Endothelial cell of umbilical vein (primary cell): ENCODE measurements at regions not wholly inside any gene's neighbourhood (a gene's known extent, or its start where the extent isn't known, plus 50 kb on each side); places are given as distances from the start of the nearest gene placed in this dataset.
A peak's percentile ranks its signal among the peaks of the same experiment; 100 is the strongest.

Experiments used
- BruUV-seq: library from RNA; stranded (reverse); fragments of 400-500 nt; replicated peaks from 2 replicates; lab custom pipeline; 2021; lab: Mats Ljungman, UMichigan
- CTCF ChIA-PET: fragments of 300-600, 350-600 bp; sonication (Branson Sonifier 250); formaldehyde crosslinking; loops from one replicate; lab custom pipeline; 2021; ENCODE audit warnings: antibody characterized with exemption, inconsistent platforms; lab: Charles Lee
- POLR2A ChIA-PET: fragments of 300-600, 350-600 bp; sonication (Branson Sonifier 250); formaldehyde crosslinking; loops from one replicate; lab custom pipeline; 2021; ENCODE audit warnings: antibody characterized with exemption, inconsistent platforms; lab: Charles Lee
- DNase-seq: peaks from one replicate; pipeline ENCODE4 v3.0.0-alpha.2; 2011; ENCODE audit warnings: low read depth, low spot score
- FAIRE-seq: peaks from 2 replicates; lab custom pipeline; 2011; peaks lifted over from hg19 to GRCh38; lab: Jason Lieb, UNC
- H2AFZ ChIP-seq: 2 replicates; pipeline ENCODE4 v1.6.0; 2012; ENCODE audit warnings: low read depth, low read length, control low read depth, inconsistent platforms
- H3K27ac ChIP-seq: 2 replicates; pipeline ENCODE4 v1.5.1; 2011; ENCODE audit warnings: low read depth, mild to moderate bottlenecking, control low read depth, low read length, moderate library complexity; ENCODE audit not compliant: insufficient read depth
- H3K27me3 ChIP-seq, 2 experiments: 2 replicates each; pipeline versions ENCODE4 v1.6.0 to v1.6.1; 2011; ENCODE audit warnings: low read length in 2 of 2, mixed read lengths in 1 of 2; ENCODE audit not compliant: control insufficient read depth in 2 of 2, insufficient read depth in 2 of 2
- H3K36me3 ChIP-seq, 2 experiments: 2 replicates in 1 of 2; 3 replicates in 1 of 2; pipeline ENCODE4 v1.5.1; 2011; ENCODE audit warnings: low read length in 2 of 2, mild to moderate bottlenecking in 1 of 2, moderate library complexity in 1 of 2; ENCODE audit not compliant: control insufficient read depth in 2 of 2, insufficient read depth in 2 of 2; ENCODE audit errors: extremely low read depth in 1 of 2
- H3K4me1 ChIP-seq: 3 replicates; pipeline ENCODE4 v1.5.1; 2011; ENCODE audit warnings: mild to moderate bottlenecking, low read length; ENCODE audit not compliant: control insufficient read depth, insufficient read depth; ENCODE audit errors: extremely low read depth
- H3K4me2 ChIP-seq: 2 replicates; pipeline ENCODE4 v1.6.1; 2011; ENCODE audit warnings: low read length, control low read depth, mixed read lengths; ENCODE audit not compliant: insufficient read depth
- H3K4me3 ChIP-seq, 3 experiments: fragments of 200-600 bp in 1 of 3; sonication (generic), shearing (Covaris generic) in 1 of 3; replicated peaks in 1 of 3; 2 replicates each; pipeline ENCODE4 v1.5.1; 2011 to 2016; ENCODE audit warnings: control low read depth in 3 of 3, low read length in 3 of 3, mild to moderate bottlenecking in 2 of 3, inconsistent platforms in 1 of 3, low read depth in 1 of 3, moderate library complexity in 1 of 3; ENCODE audit not compliant: insufficient read depth in 1 of 3
- H3K79me2 ChIP-seq: 2 replicates; pipeline ENCODE4 v1.6.0; 2012; ENCODE audit warnings: low read length, inconsistent platforms; ENCODE audit not compliant: control insufficient read depth, insufficient read depth
- H3K9ac ChIP-seq: replicated peaks from 2 replicates; pipeline ENCODE3; 2011; ENCODE audit warnings: low read length, control low read depth; ENCODE audit not compliant: insufficient read depth; ENCODE audit errors: extremely low read depth
- H3K9me1 ChIP-seq: replicated peaks from 3 replicates; pipeline ENCODE4 v1.6.0; 2011; ENCODE audit warnings: mild to moderate bottlenecking, low read length; ENCODE audit not compliant: control insufficient read depth, insufficient read depth; ENCODE audit errors: extremely low read depth
- H3K9me3 ChIP-seq: replicated peaks from 2 replicates; pipeline ENCODE4 v1.5.1; 2012; ENCODE audit warnings: low read length, inconsistent platforms; ENCODE audit not compliant: control insufficient read depth, insufficient read depth
- H4K20me1 ChIP-seq: replicated peaks from 2 replicates; pipeline ENCODE3; 2011; ENCODE audit warnings: mild to moderate bottlenecking, low read length; ENCODE audit not compliant: control insufficient read depth, insufficient read depth; ENCODE audit errors: extremely low read depth
- FOS ChIP-seq: IDR thresholded peaks from 2 replicates; pipeline ENCODE4 v1.6.1; 2011; ENCODE audit warnings: mild to moderate bottlenecking, low read length, moderate library complexity, borderline replicate concordance; ENCODE audit not compliant: insufficient read depth
- GATA2 ChIP-seq: IDR thresholded peaks from 2 replicates; pipeline ENCODE4 v1.7.0; 2011; ENCODE audit warnings: low read depth, mild to moderate bottlenecking, moderate library complexity, mixed read lengths, low read length; ENCODE audit not compliant: insufficient read length, insufficient read depth
- JUN ChIP-seq: IDR thresholded peaks from 2 replicates; pipeline ENCODE4 v1.6.1; 2011; ENCODE audit warnings: borderline replicate concordance, low read depth; ENCODE audit not compliant: insufficient read length, insufficient read depth
- MYC ChIP-seq: IDR thresholded peaks from one replicate; pipeline ENCODE4 v1.6.1; 2011; ENCODE audit warnings: mild to moderate bottlenecking, low read depth, low read length
- POLR2A ChIP-seq: IDR thresholded peaks from 2 replicates; pipeline ENCODE4 v1.6.1; 2012; ENCODE audit warnings: low read depth, mild to moderate bottlenecking, control low read depth, low read length
- POLR2AphosphoS5 ChIP-seq: IDR thresholded peaks from 2 replicates; pipeline ENCODE4 v1.6.1; 2012; ENCODE audit warnings: low read depth, mild to moderate bottlenecking, control low read depth, low read length, moderate library complexity; ENCODE audit not compliant: insufficient read depth
- dilution Hi-C: fragments of 300-500 bp; cut with MboI; formaldehyde crosslinking; loops from one replicate; pipeline ENCODE4 v1.15.0; 2019; ENCODE audit warnings: low sequenced_read_pairs; ENCODE audit not compliant: extremely low pct_ligation_motif_present
- intact Hi-C: fragments of 100-400 bp; cut with micrococcal nuclease; formaldehyde crosslinking; loops from one replicate; pipeline ENCODE4 v1.10.0; 2022

DNA sequence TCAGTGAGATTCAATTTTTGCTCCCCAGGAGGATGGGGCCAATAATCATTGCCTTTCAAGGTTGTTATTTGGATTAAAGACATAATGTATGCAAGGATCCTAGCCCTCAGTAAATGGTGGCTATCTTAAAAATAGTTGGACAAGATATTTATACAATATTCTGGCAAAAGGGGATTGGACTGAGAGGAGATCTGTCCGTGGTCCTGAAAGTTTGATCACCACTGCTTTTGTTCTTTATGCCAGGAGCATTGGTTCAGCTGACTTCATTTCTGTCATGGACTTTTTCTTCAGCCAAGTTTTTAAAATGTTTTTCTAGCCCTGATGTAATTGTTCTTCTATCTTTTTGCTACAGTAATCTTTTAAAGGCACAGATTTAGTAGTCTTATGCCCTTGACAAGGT lies 70.2 kb upstream of the TCL1A start:
- DNase-seq (peak; percentile 15), FAIRE-seq (peak; percentile 56)
- H3K4me1 ChIP-seq, result no peaks in the 10 kb centered on the region
- no peaks in the 10 kb centered on the region for H3K27me3 ChIP-seq
- ChIA-PET POLR2A (no interaction called here), CTCF (interaction anchor here (1.2 kb wide), 1 partner anchor 10 kb away, joined by 5 read pairs; no protein-coding TSS in a partner anchor)
- H3K36me3 ChIP-seq, result no peaks in the 10 kb centered on the region
- H2AFZ ChIP-seq, result no peak overlapping the region
- no peak overlapping the region for H3K27ac ChIP-seq
- no peak for TF ChIP-seq POLR2AphosphoS5
- no peak for TF ChIP-seq GATA2
- no peak for TF ChIP-seq MYC
- no peak for TF ChIP-seq FOS
- H3K9me1 ChIP-seq, result no peaks in the 10 kb centered on the region
- H3K4me2 ChIP-seq, result no peak overlapping the region
- no peak overlapping the region for H3K9ac ChIP-seq
- dilution Hi-C loops, result no loop called here
- no TSS peak for BruUV-seq
- no peaks in the 10 kb centered on the region for H3K79me2 ChIP-seq
- H4K20me1 ChIP-seq, result no peaks in the 10 kb centered on the region
- intact Hi-C loops, result no loop called here
- H3K9me3 ChIP-seq, result no peaks in the 10 kb centered on the region
- H3K4me3 ChIP-seq, result no peak overlapping the region

DNA sequence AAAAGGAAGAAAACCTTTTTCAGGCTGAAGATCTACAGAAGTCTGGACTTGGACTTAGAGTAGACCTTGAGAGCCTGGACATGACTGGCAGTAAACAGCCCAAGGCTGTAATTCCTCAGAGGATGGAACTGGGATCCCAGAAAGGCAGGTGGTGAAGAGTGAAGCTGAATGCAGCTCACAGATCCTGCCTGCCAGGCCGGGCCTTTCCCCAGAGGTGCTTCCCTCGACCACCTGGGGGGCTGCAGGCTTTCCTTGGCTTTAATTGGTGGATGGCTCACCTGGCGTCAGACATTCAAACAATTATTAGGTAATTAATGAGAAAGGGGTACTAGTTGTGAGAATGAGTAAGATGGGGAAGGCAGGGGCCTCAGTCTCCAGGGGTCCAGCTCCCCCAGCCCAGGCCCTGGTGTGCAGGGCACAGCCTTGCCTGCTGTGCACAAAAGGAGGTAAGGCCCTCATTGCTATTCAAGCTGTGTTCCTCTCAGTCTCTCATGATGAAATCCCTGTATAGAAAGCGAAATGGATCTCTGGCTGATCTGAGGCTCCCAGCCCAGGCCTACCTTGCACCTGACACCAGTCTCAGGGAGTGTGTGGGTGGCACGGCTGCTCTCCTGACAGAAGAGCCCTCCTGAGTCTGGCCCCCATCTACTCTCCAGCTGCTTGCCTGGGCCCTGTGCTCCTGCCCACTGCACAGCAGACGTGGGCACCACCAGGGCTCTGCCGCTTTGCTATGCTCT lies 63.0 kb upstream of the TCL1A start:
- FAIRE-seq (no peak), DNase-seq (no peak)
- Histone ChIP-seq H4K20me1 (no peaks in the 10 kb centered on the region), H3K36me3 (no peaks in the 10 kb centered on the region), H3K4me3 (no peak overlapping the region), H2AFZ (no peak overlapping the region), H3K4me1 (no peaks in the 10 kb centered on the region), H3K9me1 (no peaks in the 10 kb centered on the region), H3K4me2 (no peak overlapping the region), H3K27ac (no peak overlapping the region), H3K79me2 (no peaks in the 10 kb centered on the region), H3K9ac (no peak overlapping the region), H3K27me3 (no peaks in the 10 kb centered on the region), H3K9me3 (no peaks in the 10 kb centered on the region)
- TF ChIP-seq JUN, result no peak
- no peak for TF ChIP-seq FOS
- no peak for TF ChIP-seq POLR2A
- no TSS peak for BruUV-seq
- ChIA-PET POLR2A (no interaction called here), CTCF (no interaction called here)
- intact Hi-C loops (no loop called here), dilution Hi-C loops (no loop called here)
